ENCODE measurements at regions not wholly inside any gene's neighbourhood (a gene's known extent, or its start where the extent isn't known, plus 50 kb on each side); places are given as distances from the start of the nearest gene placed in this dataset.

- no peak for TF ChIP-seq CTCF (IDR thresholded peaks at IDR 0.05; ENCODE audit: insufficient read depth, low read depth, low read length, missing control alignments)
- H3K4me3 ChIP-seq (ENCODE audit: low read length), result no peak overlapping the region
- DNase-seq (ENCODE audit: low read depth), result no peak
Measured at GRCh38 chr2:128702616-128703015, 383.9 kb upstream of the HS6ST1 start.

GRCh38 chr2:128708106-128708816 lies 389.6 kb upstream of the HS6ST1 start:
- DNase-seq (ENCODE audit: low read depth), result no peak
- H3K4me3 ChIP-seq (ENCODE audit: low read length), result no peak overlapping the region
- no peak for TF ChIP-seq CTCF (IDR thresholded peaks at IDR 0.05; ENCODE audit: insufficient read depth, low read depth, low read length, missing control alignments)

DNA sequence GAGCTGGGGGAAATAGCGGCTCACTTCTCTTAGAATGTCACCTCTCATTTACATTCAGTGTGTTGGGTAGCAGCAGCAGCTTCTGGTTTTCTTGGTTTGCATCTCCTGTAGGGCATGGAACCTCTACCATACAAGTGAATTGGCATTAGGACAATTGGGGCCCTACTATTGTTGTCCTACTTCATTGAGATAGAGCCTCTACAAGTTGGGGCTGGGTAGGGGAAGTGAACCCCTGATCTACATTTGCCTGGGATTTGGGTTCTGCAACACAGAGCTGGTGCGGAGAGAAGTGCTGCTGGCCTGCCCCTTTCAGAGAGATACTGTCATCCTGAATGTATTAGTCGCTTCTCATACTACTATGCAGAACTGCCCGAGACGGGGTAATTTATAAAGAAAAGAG lies 391.6 kb upstream of the HS6ST1 start:
- DNase-seq (ENCODE audit: low read depth), result no peak
- no peak overlapping the region for H3K4me3 ChIP-seq (ENCODE audit: low read length)
- no peak for TF ChIP-seq CTCF (IDR thresholded peaks at IDR 0.05; ENCODE audit: insufficient read depth, low read depth, low read length, missing control alignments)

GRCh38 chr2:128710729-128711128 lies 392.1 kb upstream of the HS6ST1 start:
- DNase-seq (ENCODE audit: low read depth), result no peak
- H3K4me3 ChIP-seq (ENCODE audit: low read length), result no peak overlapping the region
- no peak for TF ChIP-seq CTCF (IDR thresholded peaks at IDR 0.05; ENCODE audit: insufficient read depth, low read depth, low read length, missing control alignments)

DNA sequence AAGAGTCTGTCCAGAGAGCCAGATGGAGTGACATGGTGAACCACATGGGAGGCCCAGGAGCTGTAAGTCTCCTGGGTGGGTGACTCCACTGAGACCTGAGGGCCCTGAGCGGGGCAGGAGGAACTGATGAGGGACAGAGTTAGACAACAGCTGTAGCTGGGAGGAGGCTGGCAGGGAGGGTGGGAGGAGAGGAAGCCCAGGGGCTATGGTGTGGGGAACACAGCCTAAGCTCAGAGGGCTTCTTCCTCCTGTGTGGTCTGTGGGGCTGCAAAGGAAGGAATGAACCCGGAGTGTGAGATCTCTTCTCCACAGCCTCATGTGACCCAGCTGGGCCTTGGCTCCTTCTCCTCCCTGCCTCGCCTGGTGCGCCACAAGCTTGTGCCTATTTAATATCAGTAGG lies 395.6 kb upstream of the HS6ST1 start:
- no peak for TF ChIP-seq CTCF (IDR thresholded peaks at IDR 0.05; ENCODE audit: insufficient read depth, low read depth, low read length, missing control alignments)
- DNase-seq (ENCODE audit: low read depth), result no peak
- no peak overlapping the region for H3K4me3 ChIP-seq (ENCODE audit: low read length)

DNA sequence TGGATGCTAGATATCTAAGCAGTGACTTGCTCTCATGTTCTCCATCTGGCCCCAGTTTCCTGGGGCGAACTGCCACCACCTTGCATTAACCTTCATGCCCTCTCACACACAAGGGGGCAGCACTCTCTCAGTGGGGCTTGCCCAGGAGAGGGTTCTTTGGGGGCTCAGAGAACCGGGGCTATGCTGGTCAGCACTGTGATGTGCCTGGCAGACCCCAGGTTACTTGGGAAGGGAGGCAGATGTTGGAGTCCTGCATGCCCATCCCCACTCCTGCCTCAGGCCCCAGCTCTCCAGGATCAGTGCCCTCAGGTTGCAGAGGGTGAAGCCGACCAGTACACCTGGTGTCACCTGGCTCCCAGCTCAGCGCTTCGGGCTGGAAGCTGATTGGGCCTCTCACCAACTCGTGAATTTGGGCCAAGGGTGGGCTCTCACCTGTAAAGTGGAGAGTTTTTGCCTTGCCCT lies 396.2 kb upstream of the HS6ST1 start:
- TF ChIP-seq CTCF (IDR thresholded peaks at IDR 0.05; ENCODE audit: insufficient read depth, low read depth, low read length, missing control alignments), result no peak
- H3K4me3 ChIP-seq (ENCODE audit: low read length), result no peak overlapping the region
- DNase-seq (ENCODE audit: low read depth), result no peak

DNA sequence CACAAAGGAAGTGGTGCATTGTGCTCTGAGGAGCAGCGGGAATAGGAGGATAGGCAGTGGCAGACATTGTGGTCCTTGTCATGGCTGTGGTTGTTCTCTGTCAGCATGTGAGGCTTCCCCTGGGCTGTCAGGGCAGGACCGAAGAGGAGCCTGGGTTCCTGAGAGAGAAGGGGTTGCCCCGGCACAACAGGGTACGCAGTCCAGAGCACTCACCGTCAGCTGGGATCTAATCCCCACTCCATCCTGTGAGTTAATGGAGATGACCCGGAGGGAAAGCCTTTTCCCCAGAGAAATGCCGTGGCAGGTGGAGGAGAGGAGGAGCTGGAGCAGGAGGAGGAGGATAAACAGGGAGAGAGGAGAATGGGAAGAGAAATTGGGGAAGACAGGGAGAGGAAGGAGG lies 396.7 kb upstream of the HS6ST1 start:
- H3K4me3 ChIP-seq (ENCODE audit: low read length), result no peak overlapping the region
- no peak for DNase-seq (ENCODE audit: low read depth)
- TF ChIP-seq CTCF (IDR thresholded peaks at IDR 0.05; ENCODE audit: insufficient read depth, low read depth, low read length, missing control alignments), result no peak

All from epithelial cell of esophagus (primary cell).